HG03520 (cell line): ENCODE measurements at regions not wholly inside any gene's neighbourhood (a gene's known extent, or its start where the extent isn't known, plus 50 kb on each side); places are given as distances from the start of the nearest gene placed in this dataset.
A peak's percentile ranks its signal among the peaks of the same experiment; 100 is the strongest.
"Not testable (repeated sequence)": the region's sequence is repeated elsewhere in the genome, so short reads cannot be mapped to it uniquely, and the experiment has no call there.

ENCODE experiments used
- ATAC-seq: cut with Tn5 transposase; IDR thresholded peaks from one replicate; pipeline ENCODE4 v1.9.1; 2021; ENCODE audit warnings: mild to moderate bottlenecking, moderate library complexity; ENCODE audit not compliant: unreplicated experiment

DNA sequence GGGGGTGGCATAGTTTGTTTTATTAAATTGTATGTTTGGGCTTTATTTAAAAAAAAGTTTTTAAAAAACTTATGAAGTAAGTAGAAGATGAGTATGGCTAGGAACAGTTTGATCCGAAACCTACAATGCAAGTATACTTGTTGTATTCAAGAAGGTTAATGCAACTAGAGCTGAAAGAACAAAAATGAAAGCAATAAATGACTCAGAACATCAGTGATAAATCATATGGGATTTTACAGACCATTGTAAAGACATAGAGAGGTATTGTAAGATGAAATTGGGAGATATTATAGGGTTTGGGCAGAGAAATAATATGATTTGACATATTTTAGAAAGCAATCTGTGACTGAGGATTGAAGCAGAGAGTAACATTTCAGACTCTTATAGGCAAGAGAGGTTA is 1135.3 kb downstream of the SLITRK5 start:
- no peak for ATAC-seq

- no peak for ATAC-seq
Observed at GRCh38 chr13:88817560-88817959, 1146.4 kb downstream of the SLITRK5 start.

GRCh38 chr13:88823114-88823513 is 1151.9 kb downstream of the SLITRK5 start:
- no peak for ATAC-seq

- ATAC-seq, result no peak
Observed at GRCh38 chr13:88824218-88824617, 1153.0 kb downstream of the SLITRK5 start.

DNA sequence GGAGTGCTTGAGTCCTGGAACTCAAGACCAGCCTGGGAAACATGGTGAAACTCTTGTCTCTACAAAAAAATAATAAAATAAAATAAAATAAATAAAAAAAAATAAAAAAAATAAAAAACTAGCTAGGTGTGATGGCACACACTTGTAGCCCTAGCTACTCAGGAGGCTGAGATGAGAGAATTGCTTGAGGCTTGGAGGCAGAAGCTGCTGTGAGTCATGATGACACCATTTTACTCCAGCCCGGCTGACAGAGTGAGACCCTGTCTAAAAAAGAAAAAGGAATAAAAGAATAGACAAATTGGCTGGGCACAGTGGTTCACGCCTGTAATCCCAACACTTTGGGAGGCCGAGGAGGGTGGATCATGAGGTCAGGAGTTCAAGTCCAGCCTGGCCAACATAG is 1168.9 kb downstream of the SLITRK5 start:
- ATAC-seq, result no peak

- not testable (repeated sequence) for ATAC-seq
Observed at GRCh38 chr13:88852293-88852692, 1181.1 kb downstream of the SLITRK5 start.

DNA sequence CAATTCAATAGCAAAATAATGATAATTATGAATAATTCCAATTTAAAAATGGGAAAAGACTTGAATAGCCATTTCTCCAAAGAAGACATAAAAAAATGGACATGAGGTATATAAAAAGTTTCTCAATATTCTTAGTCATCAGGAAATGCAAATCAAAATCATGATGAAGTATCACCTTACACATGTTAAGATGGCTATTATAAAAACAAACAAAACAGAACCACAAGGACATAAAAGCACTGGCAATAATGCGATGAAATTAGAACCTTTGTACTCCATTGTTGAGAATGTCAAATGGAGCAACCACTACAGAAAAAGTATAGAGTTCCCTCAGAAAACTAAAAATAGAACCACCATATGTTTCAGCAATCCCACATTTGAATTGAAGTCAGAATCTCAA is 1186.1 kb downstream of the SLITRK5 start:
- no peak for ATAC-seq

- no peak for ATAC-seq
Observed at GRCh38 chr13:88862095-88862620, 1191.0 kb downstream of the SLITRK5 start.

DNA sequence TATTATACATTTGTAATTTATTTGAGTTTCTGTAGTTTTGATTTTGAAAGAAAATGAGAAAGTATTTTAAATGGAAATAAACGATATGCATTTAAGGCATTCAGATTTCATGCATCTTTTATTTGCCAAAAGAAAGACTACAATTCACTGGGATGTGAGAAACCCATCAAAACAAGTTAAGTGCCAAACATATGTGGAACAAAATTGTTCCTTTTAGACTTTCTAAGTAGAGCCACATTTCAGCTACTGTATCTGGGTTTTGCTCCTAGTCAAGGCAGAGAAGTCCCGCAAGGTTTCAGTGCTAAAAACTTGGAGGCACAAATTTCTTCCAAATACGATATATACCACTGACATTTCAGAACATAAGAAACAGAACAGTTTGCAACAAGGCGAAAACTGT is 1191.9 kb downstream of the SLITRK5 start:
- ATAC-seq, result no peak

- no peak for ATAC-seq
Observed at GRCh38 chr13:88866195-88866594, 1195.0 kb downstream of the SLITRK5 start.

GRCh38 chr13:88883741-88884140 is 1212.6 kb downstream of the SLITRK5 start:
- no peak for ATAC-seq

- ATAC-seq, result no peak
Observed at GRCh38 chr13:88887045-88887662, 1216.0 kb downstream of the SLITRK5 start.

- no peak for ATAC-seq
Observed at GRCh38 chr13:88895261-88895941, 1224.2 kb downstream of the SLITRK5 start.

DNA sequence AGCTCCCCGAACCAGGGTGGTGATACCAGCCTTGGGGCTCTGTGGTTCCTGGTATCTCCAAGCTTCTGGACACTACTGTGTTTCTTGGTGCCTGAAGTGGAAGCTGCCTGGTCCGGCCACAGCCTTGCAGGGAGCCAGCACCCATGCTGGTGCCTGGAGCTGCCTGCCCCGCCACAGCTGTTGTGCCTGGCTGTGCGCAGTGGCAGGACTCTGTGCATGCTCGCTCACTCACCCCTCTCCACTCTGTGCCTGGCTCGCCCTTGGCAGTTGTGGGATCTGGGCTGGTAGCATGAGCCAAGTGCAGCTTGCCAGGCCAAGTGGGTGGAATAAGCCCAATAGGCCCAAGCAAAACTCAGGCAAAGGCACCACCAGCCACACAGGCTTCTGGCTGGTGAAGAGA is 1225.3 kb downstream of the SLITRK5 start:
- no peak for ATAC-seq

- ATAC-seq, result no peak
Observed at GRCh38 chr13:88908961-88909441, 1237.8 kb downstream of the SLITRK5 start.

GRCh38 chr13:88919970-88920628 is 1248.9 kb downstream of the SLITRK5 start:
- ATAC-seq, result peak; percentile 82

GRCh38 chr13:88925954-88926353 is 1254.8 kb downstream of the SLITRK5 start:
- ATAC-seq, result no peak

GRCh38 chr13:88926890-88927502 is 1255.8 kb downstream of the SLITRK5 start:
- no peak for ATAC-seq

DNA sequence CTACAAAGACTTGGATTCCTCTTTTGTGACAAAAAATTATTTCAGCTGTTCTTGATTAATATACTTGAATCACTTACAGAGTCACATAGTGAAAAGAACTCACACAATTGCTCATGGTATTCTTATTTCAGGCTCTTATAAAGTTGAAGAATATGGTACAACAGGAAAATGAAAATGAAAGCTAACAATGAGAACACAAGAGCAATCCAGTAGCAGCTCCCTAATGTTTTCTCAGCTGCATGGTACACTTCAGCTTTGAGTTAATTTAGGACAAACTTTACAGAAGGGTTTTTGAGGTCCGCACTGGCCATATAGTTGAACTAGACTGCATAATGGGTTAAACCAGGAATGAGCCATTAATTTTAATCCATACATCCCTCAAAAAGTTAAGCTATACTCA is 1261.8 kb downstream of the SLITRK5 start:
- ATAC-seq, result no peak

DNA sequence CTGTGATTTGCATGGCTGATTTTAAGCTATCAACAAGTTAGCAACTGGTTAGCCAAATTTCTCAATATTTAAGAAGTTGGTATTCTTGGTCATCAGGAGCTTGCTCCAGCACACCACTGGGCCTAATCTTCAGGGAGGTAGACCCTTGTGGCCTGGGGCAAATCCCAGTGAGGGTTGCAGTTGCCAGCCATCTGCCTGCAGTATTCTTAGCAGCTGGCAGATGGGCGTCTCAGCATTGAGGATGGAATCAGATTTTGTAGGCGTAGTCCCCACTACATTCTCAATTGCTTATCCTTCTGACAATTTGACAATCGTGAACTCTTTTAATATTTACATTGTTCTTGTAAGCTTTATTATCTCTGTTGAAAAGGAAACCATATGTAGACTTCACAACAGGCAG is 1266.2 kb downstream of the SLITRK5 start:
- no peak for ATAC-seq

DNA sequence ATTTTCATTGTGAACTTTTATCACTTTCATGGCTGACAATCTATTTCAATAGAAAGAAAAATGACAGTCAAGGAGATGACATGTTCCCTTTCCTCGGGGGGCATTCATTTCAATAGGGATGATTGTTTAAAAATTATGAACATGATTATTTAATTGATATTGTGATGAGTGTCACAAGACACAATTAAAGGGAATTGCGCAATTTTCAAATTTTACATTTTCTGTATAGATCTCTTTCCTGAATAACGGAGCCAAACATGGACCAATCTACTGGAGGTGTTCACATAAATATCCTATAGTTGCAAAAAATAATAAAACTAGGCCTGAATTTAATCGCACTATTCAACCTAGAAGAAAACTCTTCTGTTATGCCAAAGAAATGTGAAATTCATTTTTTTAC is 1274.6 kb downstream of the SLITRK5 start:
- ATAC-seq, result no peak
